Testis (tissue), 2 donors: ENCODE measurements at regions not wholly inside any gene's neighbourhood (a gene's known extent, or its start where the extent isn't known, plus 50 kb on each side); places are given as distances from the start of the nearest gene placed in this dataset.

Experiments used
- CTCF ChIP-seq, 3 experiments: fragments of 450-650 bp in 2 of 3; fragments of 200-600 bp in 1 of 3; sonication (generic) in 1 of 3; IDR thresholded peaks; one replicate each; pipeline ENCODE4 v1.5.1; 2016 to 2019; ENCODE audit warnings: antibody characterized with exemption in 3 of 3, mild to moderate bottlenecking in 2 of 3, moderate library complexity in 1 of 3
- POLR2A ChIP-seq: fragments of 450-650 bp; IDR thresholded peaks from one replicate; pipeline ENCODE4 v1.6.1; 2017; ENCODE audit warnings: antibody characterized with exemption, mild to moderate bottlenecking, moderate library complexity

- no peak for TF ChIP-seq CTCF (IDR thresholded peaks at IDR 0.05)
- TF ChIP-seq POLR2A, result no peak
These were observed 75.4 kb downstream of the CPN2 start for GRCh38 chr3:194275721-194276120.
